Brain pericyte (primary cell): ENCODE measurements at regions not wholly inside any gene's neighbourhood (a gene's known extent, or its start where the extent isn't known, plus 50 kb on each side); places are given as distances from the start of the nearest gene placed in this dataset.
"Not testable (repeated sequence)": the region's sequence is repeated elsewhere in the genome, so short reads cannot be mapped to it uniquely, and the experiment has no call there.

ENCODE experiments used
- DNase-seq: peaks from one replicate; pipeline ENCODE4 v3.0.0-alpha.2; 2012; ENCODE audit warnings: low read depth, low spot score

GRCh38 chr3:145903472-145904013 lies 257.4 kb downstream of the PLOD2 start:
- DNase-seq: no peak

- no peak for DNase-seq
Measured at GRCh38 chr3:145904138-145904537, 256.8 kb downstream of the PLOD2 start.

- DNase-seq: no peak
Measured at GRCh38 chr3:145906301-145906700, 254.7 kb downstream of the PLOD2 start.

- DNase-seq: no peak
Measured at GRCh38 chr3:145906755-145907154, 254.2 kb downstream of the PLOD2 start.

- DNase-seq: no peak
Measured at GRCh38 chr3:145911016-145911415, 250.0 kb downstream of the PLOD2 start.

- no peak for DNase-seq
Measured at GRCh38 chr3:145915787-145916186, 245.2 kb downstream of the PLOD2 start.

- not testable (repeated sequence) for DNase-seq
Measured at GRCh38 chr3:145927736-145928135, 233.2 kb downstream of the PLOD2 start.

GRCh38 chr3:145936971-145937370 lies 224.0 kb downstream of the PLOD2 start:
- no peak for DNase-seq

GRCh38 chr3:145939431-145939830 lies 221.6 kb downstream of the PLOD2 start:
- no peak for DNase-seq

- DNase-seq: no peak
Measured at GRCh38 chr3:145942052-145942451, 218.9 kb downstream of the PLOD2 start.

GRCh38 chr3:145943952-145944351 lies 217.0 kb downstream of the PLOD2 start:
- no peak for DNase-seq

- DNase-seq: no peak
Measured at GRCh38 chr3:145951441-145951840, 209.5 kb downstream of the PLOD2 start.

- DNase-seq: no peak
Measured at GRCh38 chr3:145952536-145952935, 208.4 kb downstream of the PLOD2 start.

GRCh38 chr3:145953316-145953715 lies 207.7 kb downstream of the PLOD2 start:
- DNase-seq: no peak

GRCh38 chr3:145959457-145960088 lies 201.4 kb downstream of the PLOD2 start:
- DNase-seq: no peak

GRCh38 chr3:145963111-145963510 lies 197.9 kb downstream of the PLOD2 start:
- DNase-seq: no peak

- DNase-seq: no peak
Measured at GRCh38 chr3:145967043-145967442, 193.9 kb downstream of the PLOD2 start.

GRCh38 chr3:145971186-145971585 lies 189.8 kb downstream of the PLOD2 start:
- no peak for DNase-seq

GRCh38 chr3:145972851-145973250 lies 188.1 kb downstream of the PLOD2 start:
- no peak for DNase-seq

GRCh38 chr3:145981056-145981455 lies 179.9 kb downstream of the PLOD2 start:
- DNase-seq: no peak

- no peak for DNase-seq
Measured at GRCh38 chr3:145983101-145983500, 177.9 kb downstream of the PLOD2 start.
